Suppressor macrophage treated with lipopolysaccharide for 4 hours (primary cell): ENCODE measurements at regions not wholly inside any gene's neighbourhood (a gene's known extent, or its start where the extent isn't known, plus 50 kb on each side); places are given as distances from the start of the nearest gene placed in this dataset.

ENCODE experiments used
- DNase-seq: peaks from one replicate; pipeline ENCODE4 v3.0.0-alpha.2; 2020

- no peak for DNase-seq
Measured at GRCh38 chr4:186889876-186890643, 166.4 kb upstream of the FAT1 start.

GRCh38 chr4:186891859-186892486 is 168.3 kb upstream of the FAT1 start:
- DNase-seq = no peak

- DNase-seq = no peak
Measured at GRCh38 chr4:186898367-186898766, 174.7 kb upstream of the FAT1 start.

- DNase-seq = no peak
Measured at GRCh38 chr4:186900232-186900900, 176.7 kb upstream of the FAT1 start.

- DNase-seq = no peak
Measured at GRCh38 chr4:186900984-186901383, 177.3 kb upstream of the FAT1 start.

GRCh38 chr4:186901850-186902249 is 178.2 kb upstream of the FAT1 start:
- no peak for DNase-seq

- no peak for DNase-seq
Measured at GRCh38 chr4:186902361-186902760, 178.7 kb upstream of the FAT1 start.

GRCh38 chr4:186904101-186904500 is 180.4 kb upstream of the FAT1 start:
- peak; percentile 51 for DNase-seq

- DNase-seq = no peak
Measured at GRCh38 chr4:186906722-186907121, 183.1 kb upstream of the FAT1 start.

GRCh38 chr4:186910385-186910784 is 186.7 kb upstream of the FAT1 start:
- DNase-seq = no peak

GRCh38 chr4:186912606-186913005 is 188.9 kb upstream of the FAT1 start:
- DNase-seq = no peak

GRCh38 chr4:186915816-186916215 is 192.2 kb upstream of the FAT1 start:
- no peak for DNase-seq

GRCh38 chr4:186917136-186917535 is 193.5 kb upstream of the FAT1 start:
- DNase-seq = no peak

GRCh38 chr4:186918466-186918865 is 194.8 kb upstream of the FAT1 start:
- DNase-seq = no peak

- no peak for DNase-seq
Measured at GRCh38 chr4:186919340-186919739, 195.7 kb upstream of the FAT1 start.

GRCh38 chr4:186920483-186920882 is 196.8 kb upstream of the FAT1 start:
- no peak for DNase-seq

GRCh38 chr4:186920992-186921391 is 197.3 kb upstream of the FAT1 start:
- DNase-seq = no peak

- no peak for DNase-seq
Measured at GRCh38 chr4:186924723-186925122, 201.1 kb upstream of the FAT1 start.

- DNase-seq = no peak
Measured at GRCh38 chr4:186927624-186928023, 204.0 kb upstream of the FAT1 start.

- no peak for DNase-seq
Measured at GRCh38 chr4:186930024-186930423, 206.4 kb upstream of the FAT1 start.

- no peak for DNase-seq
Measured at GRCh38 chr4:186931519-186931918, 207.9 kb upstream of the FAT1 start.

- DNase-seq = no peak
Measured at GRCh38 chr4:186932196-186932595, 208.5 kb upstream of the FAT1 start.

GRCh38 chr4:186932631-186933187 is 209.1 kb upstream of the FAT1 start:
- DNase-seq = no peak

GRCh38 chr4:186934244-186934643 is 210.6 kb upstream of the FAT1 start:
- DNase-seq = no peak
